ENCODE measurements at regions not wholly inside any gene's neighbourhood (a gene's known extent, or its start where the extent isn't known, plus 50 kb on each side); places are given as distances from the start of the nearest gene placed in this dataset.

DNA sequence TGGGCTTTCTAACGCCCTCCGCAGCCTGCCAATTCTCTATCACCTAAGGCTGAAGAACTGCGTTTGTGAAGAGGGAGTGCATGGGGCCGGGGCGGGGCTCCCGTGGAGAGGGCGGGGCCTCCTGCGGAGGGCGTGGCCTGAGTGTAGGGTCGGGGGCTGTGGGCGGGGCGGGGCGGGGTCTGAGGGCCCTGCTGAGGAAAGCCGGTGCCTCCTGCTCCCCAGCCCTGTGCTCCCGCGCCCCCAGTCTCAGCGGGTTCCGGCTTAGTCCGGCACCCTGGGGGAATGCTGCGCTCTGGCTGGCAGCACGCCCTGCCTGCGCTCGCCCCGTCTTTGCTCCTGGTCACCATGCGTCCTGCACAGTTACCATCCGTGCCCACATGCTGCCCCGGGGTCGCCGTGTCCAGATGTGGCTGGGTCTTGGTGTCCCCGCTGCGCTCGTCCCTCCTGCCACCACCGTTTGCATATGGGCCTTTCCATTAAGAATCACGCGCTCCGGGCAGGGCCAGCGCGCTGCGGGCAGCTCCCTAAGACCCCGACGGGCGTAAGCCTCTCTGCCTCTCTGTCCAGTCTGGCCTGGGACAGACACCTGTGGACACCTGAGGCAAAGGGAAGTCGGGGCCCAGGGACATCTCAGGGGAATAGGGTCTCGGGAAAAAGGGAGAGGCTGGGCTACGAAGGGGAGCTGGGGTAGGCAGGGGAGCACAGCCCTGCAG lies 144.0 kb upstream of the RET start:
- DNase-seq (ENCODE audit: low spot score): peak; percentile 87

DNA sequence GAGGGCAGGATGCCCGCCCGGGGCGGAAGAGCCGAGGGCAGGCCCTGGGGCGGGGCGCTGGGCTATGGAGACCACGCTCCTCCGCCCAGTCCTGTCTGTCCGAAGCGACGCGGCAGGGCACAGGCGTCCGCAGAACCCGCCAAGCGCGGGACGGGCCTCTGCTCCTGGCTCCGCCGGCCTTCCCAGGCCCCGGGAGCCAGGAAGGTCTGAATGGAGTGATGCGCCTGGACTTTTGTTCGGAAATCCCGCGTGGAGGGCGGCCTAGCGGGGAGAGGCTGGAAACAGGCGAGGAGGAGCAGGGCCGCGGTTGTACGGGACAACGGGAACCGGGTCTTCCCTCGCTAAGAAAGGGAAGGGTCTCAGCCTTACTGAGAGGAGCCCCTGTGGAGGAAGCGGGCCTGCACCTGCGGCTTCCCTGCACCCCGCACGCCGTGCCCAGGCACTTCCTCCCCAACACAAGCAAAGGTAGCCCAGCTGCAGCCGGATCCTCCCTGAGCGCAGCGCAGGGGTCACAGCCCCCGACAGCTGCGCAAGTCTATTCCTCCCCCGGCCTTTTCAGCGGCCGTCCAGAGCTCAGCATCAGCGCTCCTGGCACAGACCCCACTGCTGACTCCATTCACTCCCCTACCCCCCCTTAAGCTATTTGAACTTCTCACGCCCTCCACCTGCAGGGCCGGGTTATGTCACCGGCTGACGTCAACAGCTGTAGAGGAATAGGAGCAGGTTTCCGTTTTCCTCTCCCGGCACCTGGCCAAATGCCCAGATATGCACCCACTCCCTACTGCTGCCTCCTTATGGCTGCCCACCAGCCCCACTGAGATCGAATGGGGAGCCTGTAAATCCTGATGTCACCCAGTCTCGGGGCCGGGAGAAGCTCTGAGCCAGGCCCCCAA lies 143.2 kb upstream of the RET start:
- DNase-seq (ENCODE audit: low spot score): peak; percentile 61

DNA sequence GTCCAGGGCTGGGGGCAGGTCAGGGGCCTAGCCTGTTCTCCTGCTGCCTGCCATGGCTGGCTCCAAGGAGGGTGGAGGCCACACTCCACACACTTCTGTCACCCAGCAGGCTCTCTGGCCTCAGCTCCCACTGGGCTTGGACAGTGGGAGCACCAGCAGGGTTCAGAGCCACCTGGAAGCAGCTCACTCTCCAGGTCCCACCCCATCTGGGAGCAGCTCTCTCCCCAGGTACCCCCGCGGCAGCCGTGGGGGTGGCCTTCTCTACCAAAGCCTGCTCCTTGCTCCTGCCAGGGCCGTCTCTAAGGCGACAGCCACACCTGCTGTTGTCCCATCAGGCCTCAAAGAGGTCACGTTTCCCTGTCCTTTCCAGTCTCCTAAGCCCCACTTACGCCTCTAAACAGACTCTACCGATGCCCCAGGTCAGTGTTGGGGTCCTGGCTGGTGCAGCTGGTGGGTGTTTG lies 142.5 kb upstream of the RET start:
- DNase-seq (ENCODE audit: low spot score): peak; percentile 42

DNA sequence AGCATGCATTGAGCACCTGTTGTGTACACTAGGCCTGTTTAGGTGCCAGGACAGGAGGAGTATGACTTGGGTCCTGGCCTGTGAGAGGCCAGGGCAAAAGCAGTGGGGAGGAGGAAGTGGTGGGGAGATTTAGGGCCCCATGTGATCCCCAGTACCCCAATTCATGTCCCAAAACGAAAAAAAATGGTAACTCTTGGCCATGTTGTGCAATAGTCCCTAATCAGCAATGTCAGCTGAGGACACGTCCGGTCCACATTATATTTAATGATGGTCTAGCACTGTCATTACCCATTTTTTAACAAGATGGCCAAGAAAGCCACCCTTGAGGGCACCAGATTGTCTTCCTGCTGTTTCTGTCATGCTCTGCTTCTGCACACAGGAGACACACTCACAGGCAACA lies 142.0 kb upstream of the RET start:
- DNase-seq (ENCODE audit: low spot score): no peak

DNA sequence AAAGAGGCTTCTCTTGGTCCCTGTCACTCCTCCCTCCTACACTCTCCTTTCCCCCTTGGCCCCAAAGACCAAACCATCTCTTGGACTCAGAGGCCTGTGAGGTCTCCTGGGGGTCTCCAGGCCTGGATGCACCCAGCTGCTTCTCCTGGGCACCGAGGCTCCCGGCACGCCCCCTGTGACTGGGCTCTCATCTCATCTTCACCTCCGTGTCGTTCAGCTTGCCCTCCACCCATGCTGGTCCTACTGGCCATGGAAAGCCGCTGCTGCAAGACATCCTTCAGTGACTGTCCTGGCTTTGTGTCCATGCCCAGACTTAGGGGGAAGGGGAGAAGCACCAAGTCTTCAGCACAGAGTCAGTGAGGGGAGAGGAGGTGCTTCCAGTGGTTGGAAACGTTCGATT lies 141.4 kb upstream of the RET start:
- DNase-seq (ENCODE audit: low spot score): no peak

DNA sequence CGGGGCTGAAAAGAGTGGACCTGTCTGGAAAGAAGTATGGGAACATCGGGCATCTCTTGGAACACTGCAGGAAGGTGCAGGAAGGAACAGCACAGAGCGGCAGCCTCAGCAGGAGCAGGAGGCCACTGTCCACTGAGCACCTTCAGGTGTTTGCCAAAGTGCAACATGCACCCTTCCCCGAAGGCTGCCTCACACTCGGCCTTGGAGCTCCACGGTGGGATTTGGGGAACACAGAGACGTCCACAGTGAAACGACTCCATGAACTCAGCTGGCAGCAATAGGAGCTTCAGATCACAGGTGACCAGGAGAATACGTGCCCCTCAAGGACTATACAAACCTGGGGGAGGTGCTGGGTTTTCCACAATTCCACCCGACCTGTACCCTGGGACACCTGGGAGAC lies 140.3 kb upstream of the RET start:
- peak; percentile 28 for DNase-seq (ENCODE audit: low spot score)

DNA sequence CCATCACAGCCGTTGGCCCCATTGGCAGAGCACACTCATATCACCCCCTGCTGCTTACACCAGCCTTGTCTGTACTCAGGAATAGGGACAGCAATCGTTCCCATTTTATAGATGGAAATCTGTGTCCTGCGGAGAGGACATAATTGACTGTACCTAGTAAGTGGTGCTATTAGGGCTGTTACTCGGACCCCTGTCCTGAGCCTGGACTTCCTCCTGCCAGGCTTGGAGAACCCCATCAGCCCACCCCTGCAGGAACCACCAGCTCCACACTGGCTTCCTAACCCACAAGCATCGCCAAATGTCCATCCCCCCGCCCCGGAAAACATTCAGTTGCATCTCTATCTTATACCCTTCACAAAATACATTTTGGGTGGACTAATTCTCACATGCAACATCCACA lies 139.8 kb upstream of the RET start:
- DNase-seq (ENCODE audit: low spot score): no peak

DNA sequence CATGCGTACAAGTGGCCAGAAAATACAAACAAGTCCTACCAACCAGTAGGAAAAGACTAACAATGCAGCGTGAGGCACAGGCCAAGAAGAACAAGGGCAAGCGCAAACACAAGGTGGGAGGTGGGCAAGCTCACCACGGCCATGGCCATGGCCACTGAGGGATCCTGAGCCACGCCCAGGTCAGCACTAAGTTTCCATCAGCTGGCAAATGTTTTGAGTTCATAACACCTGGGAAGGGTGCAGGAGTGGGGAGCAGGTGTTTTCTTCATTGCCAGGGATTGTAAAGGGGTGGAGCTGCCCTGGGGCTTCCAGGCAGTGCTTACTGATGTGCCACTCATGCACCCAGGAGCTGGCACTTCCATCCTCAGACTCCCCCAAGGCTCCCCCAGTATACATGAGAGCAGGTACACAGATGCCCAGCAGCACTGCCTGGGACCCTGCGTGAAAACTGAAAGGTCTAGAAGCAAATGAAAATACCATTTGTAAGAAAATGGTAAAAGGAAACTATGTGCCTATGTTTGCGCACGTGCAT lies 139.2 kb upstream of the RET start:
- DNase-seq (ENCODE audit: low spot score): no peak

DNA sequence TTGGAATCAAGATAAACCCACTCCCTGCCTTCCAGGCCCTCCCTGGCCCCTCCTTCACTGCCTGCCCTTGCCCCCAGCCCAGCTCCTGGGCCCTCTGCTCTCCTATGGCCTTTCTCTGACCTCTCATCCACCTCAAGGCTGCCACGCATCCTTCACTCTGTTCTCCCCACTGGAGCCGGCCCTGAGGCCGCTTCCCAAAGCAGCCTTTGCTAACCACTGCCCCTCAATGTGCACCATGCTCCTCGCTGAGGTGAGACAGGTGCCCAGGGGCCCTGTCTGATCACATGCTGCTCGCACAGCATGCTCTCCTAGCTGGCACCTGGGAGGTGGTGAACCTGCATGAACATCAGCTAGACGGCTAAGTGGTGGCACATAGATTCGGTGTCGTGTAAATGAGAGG lies 138.5 kb upstream of the RET start:
- DNase-seq (ENCODE audit: low spot score): peak; percentile 32

DNA sequence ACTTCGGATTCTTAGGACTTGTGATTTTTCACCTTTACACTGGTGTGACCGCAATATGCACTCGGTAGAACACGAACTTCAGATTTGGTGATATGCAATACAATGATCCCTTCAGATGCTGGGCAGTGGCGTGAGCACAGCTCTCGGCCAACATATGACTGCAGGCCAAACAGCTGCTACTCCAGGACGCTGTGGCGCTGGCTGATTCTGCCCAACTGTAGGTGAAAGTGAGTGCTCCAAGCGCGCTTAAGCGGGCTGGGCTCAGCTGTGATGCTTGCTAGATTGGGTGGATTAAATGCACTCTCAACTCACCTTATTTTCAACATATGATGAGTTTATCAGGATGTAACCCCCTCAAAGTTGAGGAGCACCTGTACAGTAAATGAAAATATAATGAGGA lies 137.6 kb upstream of the RET start:
- DNase-seq (ENCODE audit: low spot score): no peak

DNA sequence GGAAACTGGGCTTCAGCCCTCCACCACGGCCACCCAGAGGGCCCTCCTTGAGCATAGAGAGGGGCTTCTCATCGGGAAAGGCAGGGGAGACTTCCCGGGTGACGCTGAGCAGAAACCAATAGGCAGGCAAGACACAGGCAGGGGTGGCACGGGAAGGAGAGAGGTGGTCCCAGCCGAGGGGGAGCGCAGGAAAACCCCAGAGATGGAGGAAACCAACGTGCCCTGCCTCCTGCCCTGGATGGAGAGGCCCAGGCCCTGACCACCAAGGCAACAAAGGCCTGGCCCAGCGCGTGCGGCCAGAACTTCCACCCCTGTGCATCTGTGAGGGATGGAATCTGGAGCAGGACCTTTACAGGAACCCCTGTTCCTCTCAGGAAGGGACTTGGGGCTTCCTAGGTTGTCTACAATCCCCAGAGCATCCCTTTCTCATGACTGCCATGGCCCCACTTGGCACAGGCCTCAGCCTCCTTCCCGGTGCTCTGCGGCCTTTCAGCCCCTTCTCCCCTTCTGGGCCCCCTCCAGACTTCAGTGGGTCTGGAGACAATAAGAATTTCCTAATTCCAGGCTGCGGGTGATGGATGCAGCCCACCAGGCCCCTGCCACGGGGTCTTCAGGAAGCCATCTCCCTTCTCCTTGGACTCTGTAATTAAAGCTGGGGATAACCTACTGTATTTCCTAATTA lies 137.0 kb upstream of the RET start:
- DNase-seq (ENCODE audit: low spot score): no peak

DNA sequence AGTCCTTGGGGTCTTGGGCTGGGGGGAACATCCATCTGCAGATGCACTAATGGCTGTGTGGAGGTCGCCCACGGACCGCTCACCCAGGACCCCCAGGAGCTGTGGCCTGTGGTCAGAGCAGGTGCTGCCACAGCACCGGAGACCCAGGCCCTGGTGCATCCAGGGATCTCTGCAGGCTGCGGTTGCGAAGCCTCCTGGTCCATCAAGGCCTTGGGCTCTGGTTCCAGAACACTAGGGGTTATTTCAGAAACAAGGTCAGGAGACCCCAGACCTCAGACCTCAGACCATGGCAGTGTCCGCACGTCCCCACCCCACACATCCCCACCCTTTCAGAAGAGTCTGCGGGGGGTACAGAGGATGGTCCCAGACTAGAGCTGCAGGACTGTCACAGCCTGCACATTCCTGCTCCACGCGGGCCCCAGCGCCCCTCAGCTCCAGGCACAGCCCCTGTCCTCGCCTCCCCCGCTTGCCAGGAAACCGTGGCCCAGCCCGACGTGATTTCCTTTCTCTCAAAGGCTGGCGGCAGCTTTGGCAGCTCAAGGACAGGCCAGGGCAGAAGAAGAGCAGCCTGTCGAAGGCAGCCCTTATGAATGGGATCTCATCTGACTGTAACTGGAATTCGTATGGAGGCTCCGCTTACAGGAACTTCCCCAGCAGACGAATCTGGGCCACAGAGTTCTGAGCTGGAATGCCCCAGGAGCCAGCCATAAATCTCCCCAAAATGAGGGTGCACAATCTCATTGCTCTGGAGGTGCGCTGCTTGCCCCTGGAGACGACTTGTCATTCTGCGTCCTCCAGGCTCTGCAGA lies 136.2 kb upstream of the RET start:
- peak; percentile 39 for DNase-seq (ENCODE audit: low spot score)

DNA sequence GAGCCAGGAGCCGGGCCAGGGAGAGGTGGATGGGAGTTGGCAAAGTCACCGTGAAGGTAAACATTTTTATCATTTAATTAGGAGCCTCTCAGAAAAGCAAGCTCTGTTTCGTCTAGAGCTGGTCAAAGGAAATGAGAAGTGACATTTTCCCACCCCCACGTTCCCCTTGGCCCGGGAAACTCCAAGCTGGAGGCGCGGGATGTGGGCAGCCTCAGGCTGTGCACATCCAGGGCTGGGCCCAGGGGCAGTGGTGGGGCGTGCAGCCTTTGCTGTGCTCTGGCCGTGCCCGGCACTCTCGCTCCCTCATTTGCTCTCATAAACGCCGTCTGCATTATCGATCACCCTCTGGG lies 135.6 kb upstream of the RET start:
- peak; percentile 33 for DNase-seq (ENCODE audit: low spot score)

DNA sequence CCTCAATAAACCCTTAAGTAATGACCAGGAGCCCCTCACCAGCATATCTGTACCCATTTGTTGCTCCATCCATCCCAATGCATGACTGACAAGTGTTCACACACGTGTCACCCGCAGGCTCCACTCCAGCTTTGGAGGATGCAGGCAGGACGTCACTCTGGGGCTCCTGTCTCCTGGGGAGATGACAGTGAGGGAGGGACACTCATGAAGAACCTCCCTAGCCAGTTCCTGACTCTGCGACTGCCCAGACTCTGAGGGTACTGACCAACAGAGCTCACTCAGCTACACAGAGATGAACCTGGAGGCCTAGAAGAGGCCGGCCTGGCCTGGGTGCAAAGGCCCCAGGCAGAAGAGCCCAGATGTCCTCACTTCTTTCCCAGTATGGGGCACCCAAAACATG lies 135.1 kb upstream of the RET start:
- no peak for DNase-seq (ENCODE audit: low spot score)

DNA sequence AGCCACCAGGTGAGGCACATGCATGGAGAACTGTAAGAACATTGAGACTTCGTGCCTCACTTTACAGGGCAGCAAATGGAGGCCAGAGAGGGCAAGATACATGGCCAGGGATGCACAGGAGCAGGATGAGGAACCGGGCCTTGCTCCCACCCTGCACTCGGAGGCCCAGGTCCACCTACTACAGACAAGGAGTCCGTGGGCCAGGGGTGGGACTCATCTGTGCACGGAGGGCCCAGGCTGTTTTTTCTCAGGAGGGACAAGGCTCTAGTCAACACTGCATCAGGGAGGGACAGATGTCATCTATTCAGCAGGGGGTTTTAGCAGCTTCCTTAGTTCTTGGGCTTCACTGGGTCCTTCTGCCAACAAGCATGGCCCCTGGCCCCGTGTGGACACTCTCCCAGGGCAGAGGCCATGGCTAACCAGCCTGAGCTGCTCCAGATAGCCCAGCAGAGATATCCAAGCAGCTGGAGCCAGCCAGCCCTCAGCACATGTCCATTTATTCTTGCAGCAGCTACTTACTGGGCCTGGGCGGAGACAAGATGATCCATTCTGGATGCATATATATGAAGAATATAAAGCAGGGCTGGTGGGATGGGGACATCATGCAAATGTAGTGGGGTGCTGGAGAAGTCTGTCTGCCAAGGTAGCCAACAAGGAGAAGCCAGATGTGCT lies 134.5 kb upstream of the RET start:
- no peak for DNase-seq (ENCODE audit: low spot score)

DNA sequence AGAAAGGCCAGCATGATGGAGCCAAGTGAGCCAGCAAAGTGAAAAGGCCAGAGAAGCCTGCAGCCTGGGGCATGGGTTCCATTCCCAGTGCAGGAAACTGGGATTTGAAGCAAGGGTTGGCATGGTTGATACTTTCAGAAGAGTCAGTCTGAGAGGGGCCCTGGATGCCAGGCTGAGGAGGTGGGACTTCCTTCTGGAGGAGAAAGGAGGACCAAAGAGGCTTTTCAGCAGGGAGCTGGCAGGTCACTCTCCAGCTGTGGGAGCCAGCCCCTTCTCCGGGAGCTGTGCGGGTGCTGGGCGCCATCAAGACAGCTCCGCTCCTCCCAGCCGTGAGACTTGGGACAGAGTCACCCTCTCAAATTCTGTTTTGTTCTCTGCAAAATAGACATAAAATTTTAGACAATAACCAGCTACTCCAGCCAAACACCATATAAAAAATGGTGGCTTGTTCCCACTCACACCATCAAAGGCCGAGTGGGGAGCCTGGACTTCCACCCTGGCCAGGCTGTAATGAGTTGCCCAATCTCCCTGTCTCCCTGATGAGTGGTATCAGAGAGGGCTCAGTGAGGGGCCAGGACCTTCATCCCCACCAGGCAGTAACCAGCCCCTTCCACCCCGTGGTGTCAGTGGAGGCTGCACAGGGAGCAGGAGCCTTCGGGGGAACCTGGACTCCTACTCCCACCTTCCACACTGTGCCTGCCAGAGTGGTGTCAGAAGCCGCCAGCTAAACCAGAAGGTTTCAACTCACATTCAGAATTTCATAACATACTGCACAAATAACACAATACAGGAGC lies 133.6 kb upstream of the RET start:
- peak; percentile 30 for DNase-seq (ENCODE audit: low spot score)

DNA sequence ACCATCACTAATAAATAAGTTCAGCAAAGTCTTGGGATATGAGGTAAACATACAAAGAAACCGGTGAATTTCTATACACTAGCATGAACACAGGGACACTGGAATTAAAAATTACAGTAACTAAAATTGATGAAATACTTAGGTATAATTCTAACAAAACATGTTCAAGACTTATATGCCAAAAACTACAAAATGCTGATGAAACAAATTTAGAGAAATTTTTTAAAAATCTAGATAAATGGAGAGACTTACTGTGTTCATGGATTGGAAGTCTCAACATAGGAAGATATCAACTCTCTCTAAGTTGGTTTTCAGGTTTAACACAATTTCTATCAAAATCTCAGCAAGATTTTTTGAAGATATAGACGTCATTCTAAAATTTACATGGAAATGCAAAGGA lies 128.8 kb upstream of the RET start:
- DNase-seq (ENCODE audit: low spot score): no peak

DNA sequence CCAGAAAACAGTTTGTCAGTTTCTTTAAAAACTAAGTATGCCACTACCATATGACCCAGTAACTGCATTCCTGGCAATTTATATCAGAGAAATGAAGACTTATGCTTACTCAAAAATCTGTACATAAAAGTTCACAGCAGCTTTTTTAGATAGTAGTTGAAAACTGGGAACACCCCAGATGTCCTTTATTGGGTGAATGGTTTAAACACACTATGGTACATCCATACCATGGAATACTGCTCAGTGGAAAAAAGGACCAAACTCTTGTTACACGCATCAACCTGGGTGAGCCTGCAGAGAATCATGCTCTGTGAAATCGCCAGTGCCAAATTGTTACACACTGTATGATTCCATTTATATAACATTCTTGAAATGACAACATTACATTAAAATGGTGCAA lies 127.6 kb upstream of the RET start:
- DNase-seq (ENCODE audit: low spot score): no peak

DNA sequence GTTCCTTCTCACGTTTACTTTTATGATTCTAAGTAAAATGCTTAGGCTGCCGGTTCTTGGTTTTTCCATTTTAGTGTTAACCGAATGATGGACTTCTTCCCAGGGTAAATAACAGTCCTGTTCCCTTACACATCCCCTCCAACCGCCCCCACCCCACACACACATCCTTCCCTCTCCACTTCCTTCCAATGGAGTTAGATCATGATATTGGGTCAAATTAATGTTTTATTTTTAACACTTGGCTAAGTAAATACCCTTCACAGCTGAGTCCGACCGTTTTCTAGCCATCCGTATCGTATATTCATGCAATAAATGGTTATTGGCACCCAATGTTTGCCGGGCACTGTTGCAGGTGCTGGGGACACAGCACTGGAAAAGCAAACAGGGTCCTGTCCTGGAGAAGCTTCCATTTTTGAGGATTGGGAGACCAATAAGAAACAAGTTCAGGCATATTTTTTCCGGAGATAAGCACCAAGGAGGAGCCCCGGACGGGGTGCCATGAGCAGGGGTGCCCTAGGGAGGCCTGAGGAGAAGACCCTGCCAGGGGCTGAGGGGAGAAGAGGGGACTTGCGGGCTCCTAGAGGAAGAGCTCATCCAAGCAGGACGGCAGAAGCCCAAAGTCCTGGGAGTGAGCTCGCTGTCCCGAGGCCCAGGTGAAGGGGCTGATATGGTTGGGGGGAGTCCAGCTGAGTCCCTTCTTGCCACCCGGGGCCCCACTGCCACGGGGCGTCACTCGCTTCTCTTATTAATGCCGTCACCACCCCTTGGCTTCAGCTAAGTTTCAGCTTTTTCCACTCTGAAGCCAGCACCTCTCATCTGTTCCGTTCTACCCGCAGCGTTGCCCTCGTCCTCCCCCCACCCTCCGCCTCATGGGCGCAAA lies 126.0 kb upstream of the RET start:
- peak; percentile 41 for DNase-seq (ENCODE audit: low spot score)
